Endodermal cell (in vitro differentiated cells): ENCODE measurements at regions not wholly inside any gene's neighbourhood (a gene's known extent, or its start where the extent isn't known, plus 50 kb on each side); places are given as distances from the start of the nearest gene placed in this dataset.

ENCODE experiments used
- DNase-seq: peaks from one replicate; pipeline ENCODE4 v3.0.0-alpha.2; 2017
- H3K27ac ChIP-seq: 2 replicates; pipeline ENCODE4 v1.5.1; 2013; ENCODE audit warnings: mild to moderate bottlenecking, low read depth, low read length, moderate library complexity
- H3K27me3 ChIP-seq: 2 replicates; pipeline ENCODE4 v1.6.1; 2013; ENCODE audit warnings: mild to moderate bottlenecking, low read length, moderate library complexity; ENCODE audit not compliant: insufficient read depth, control insufficient read depth, poor library complexity, severe bottlenecking
- H3K36me3 ChIP-seq: 2 replicates; pipeline ENCODE4 v1.7.0; 2013; ENCODE audit warnings: mild to moderate bottlenecking, low read length, moderate library complexity; ENCODE audit not compliant: control insufficient read depth, insufficient read depth
- H3K4me1 ChIP-seq: one replicate; pipeline ENCODE4 v1.7.0; 2013; ENCODE audit warnings: low read length; ENCODE audit not compliant: control insufficient read depth, insufficient read depth
- H3K4me3 ChIP-seq: 2 replicates; pipeline ENCODE4 v1.5.1; 2013; ENCODE audit warnings: mild to moderate bottlenecking, low read length, moderate library complexity
- H3K9ac ChIP-seq: 2 replicates; pipeline ENCODE4 v1.6.1; 2013; ENCODE audit warnings: mild to moderate bottlenecking, low read length, moderate library complexity; ENCODE audit not compliant: poor library complexity, severe bottlenecking; ENCODE audit errors: extremely low read depth
- H3K9me3 ChIP-seq: 2 replicates; pipeline ENCODE4 v1.6.1; 2013; ENCODE audit warnings: mild to moderate bottlenecking, low read length, moderate library complexity; ENCODE audit not compliant: control insufficient read depth
- H3K27ac Mint-ChIP-seq: 2 replicates; pipeline ENCODE4 v1.8.0; 2020; ENCODE audit warnings: mixed read lengths
- H3K27me3 Mint-ChIP-seq: 2 replicates; pipeline ENCODE4 v1.8.0; 2021; ENCODE audit warnings: mild to moderate bottlenecking, mixed read lengths; ENCODE audit not compliant: insufficient read depth
- H3K36me3 Mint-ChIP-seq: 2 replicates; pipeline ENCODE4 v1.8.0; 2020; ENCODE audit warnings: low read depth, mixed read lengths
- H3K4me1 Mint-ChIP-seq: 2 replicates; pipeline ENCODE4 v1.8.0; 2020; ENCODE audit warnings: mixed read lengths
- H3K4me3 Mint-ChIP-seq: 2 replicates; pipeline ENCODE4 v1.8.0; 2020; ENCODE audit warnings: mild to moderate bottlenecking, moderate library complexity, mixed read lengths
- H3K9me3 Mint-ChIP-seq: 2 replicates; pipeline ENCODE4 v1.8.0; 2020; ENCODE audit warnings: mild to moderate bottlenecking, mixed read lengths
- WGBS, 2 experiments: methylation state at CpG; one replicate each; pipeline versions ENCODE4 v1.1.5 to v1.1.7; 2013; ENCODE audit warnings: missing lambda C conversion rate in 2 of 2, mixed read lengths in 1 of 2; ENCODE audit not compliant: insufficient coverage in 1 of 2, insufficient read length in 1 of 2; 5-methylcytosine and 5-hydroxymethylcytosine counted together
- TF ChIP-seq, protein P1 (sequence below): fragments of 200-600 bp; sonication (generic); conservative IDR thresholded peaks from 2 replicates; pipeline ENCODE4 v1.5.0; 2021; ENCODE audit warnings: antibody characterized with exemption, mild to moderate bottlenecking

DNA sequence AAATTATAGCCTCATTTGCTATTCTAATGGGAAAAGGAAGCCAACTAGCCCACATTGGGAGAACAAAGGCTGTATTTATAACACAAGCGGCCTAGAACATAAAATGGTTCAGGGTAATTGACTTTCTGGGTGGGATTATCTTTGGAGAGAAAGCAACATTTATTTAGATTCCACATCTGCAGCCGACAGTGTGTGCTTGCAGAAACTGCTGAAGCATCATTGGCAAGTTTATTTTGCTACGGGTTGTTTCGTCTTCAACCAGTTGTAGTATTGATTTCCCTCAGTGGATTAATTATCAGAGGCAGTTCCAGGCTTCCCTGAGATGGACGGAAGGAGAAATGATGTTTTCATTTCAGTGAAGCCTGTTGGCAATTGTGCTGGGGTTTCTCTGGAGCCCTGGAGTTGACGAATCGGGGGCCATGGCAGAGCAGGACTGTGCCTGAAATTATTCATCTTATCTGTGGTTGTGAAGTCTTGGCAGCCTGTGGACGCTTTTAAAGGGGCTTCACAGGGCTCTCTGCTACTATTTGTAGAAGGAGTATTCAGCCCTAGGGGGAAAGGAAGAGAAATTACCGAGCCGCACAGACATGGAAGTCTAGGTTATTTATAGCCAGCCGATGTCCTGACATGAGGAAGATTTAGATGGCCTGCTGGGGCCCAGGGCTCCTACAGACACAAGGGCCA lies 290.6 kb upstream of the IRX4 start:
- Mint-ChIP-seq H3K36me3 (no peaks in the 10 kb centered on the region), H3K27me3 (peaks cover 11% of the 10 kb centered on the region), H3K27ac (no peak overlapping the region), H3K4me3 (no peak overlapping the region), H3K9me3 (no peaks in the 10 kb centered on the region), H3K4me1 (peaks cover 1% of the 10 kb centered on the region)
- Histone ChIP-seq H3K9me3 (no peaks in the 10 kb centered on the region), H3K9ac (no peak overlapping the region), H3K4me3 (no peak overlapping the region), H3K36me3 (no peaks in the 10 kb centered on the region), H3K27ac (peak overlapping the region; percentile 21), H3K27me3 (no peaks in the 10 kb centered on the region), H3K4me1 (no peaks in the 10 kb centered on the region)
- no peak for DNase-seq
- TF ChIP-seq, protein P1, sequence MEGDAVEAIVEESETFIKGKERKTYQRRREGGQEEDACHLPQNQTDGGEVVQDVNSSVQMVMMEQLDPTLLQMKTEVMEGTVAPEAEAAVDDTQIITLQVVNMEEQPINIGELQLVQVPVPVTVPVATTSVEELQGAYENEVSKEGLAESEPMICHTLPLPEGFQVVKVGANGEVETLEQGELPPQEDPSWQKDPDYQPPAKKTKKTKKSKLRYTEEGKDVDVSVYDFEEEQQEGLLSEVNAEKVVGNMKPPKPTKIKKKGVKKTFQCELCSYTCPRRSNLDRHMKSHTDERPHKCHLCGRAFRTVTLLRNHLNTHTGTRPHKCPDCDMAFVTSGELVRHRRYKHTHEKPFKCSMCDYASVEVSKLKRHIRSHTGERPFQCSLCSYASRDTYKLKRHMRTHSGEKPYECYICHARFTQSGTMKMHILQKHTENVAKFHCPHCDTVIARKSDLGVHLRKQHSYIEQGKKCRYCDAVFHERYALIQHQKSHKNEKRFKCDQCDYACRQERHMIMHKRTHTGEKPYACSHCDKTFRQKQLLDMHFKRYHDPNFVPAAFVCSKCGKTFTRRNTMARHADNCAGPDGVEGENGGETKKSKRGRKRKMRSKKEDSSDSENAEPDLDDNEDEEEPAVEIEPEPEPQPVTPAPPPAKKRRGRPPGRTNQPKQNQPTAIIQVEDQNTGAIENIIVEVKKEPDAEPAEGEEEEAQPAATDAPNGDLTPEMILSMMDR = no peak
- 81 to 87% methylated on average over 10 to 11 of the region's 11 CpGs for WGBS, 2 experiments

DNA sequence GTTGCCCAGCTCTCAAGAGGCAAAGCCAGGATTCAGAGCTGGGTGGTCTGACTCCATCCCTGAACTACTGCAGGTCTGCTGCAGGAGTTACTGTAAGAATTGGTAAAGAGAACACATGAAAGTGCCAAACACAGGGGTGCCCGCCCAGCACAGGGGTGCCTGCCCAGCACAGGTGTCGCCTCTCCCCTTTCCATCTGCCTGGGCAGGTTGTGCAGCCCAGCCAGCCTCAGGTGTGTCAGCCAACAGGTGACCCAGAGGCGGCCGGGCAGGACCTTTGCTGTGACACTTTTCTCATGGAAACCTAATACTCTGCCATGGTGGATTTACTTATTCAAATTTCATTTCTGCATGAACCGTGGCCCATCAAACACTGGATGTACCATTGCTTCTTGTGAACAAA lies 289.7 kb upstream of the IRX4 start:
- no peaks in the 10 kb centered on the region for H3K4me1 ChIP-seq
- DNase-seq = no peak
- Mint-ChIP-seq H3K4me1 (peaks cover 1% of the 10 kb centered on the region), H3K4me3 (no peak overlapping the region), H3K27ac (no peak overlapping the region), H3K9me3 (no peaks in the 10 kb centered on the region), H3K36me3 (no peaks in the 10 kb centered on the region), H3K27me3 (peaks cover 11% of the 10 kb centered on the region)
- H3K36me3 ChIP-seq = no peaks in the 10 kb centered on the region
- no peak overlapping the region for H3K9ac ChIP-seq
- no peaks in the 10 kb centered on the region for H3K9me3 ChIP-seq
- no peak overlapping the region for H3K27ac ChIP-seq
- no peak overlapping the region for H3K4me3 ChIP-seq
- WGBS, 2 experiments = 89 to 91% methylated on average over 3 to 5 of the region's 5 CpGs
- H3K27me3 ChIP-seq = no peaks in the 10 kb centered on the region
- TF ChIP-seq, protein P1 = no peak

DNA sequence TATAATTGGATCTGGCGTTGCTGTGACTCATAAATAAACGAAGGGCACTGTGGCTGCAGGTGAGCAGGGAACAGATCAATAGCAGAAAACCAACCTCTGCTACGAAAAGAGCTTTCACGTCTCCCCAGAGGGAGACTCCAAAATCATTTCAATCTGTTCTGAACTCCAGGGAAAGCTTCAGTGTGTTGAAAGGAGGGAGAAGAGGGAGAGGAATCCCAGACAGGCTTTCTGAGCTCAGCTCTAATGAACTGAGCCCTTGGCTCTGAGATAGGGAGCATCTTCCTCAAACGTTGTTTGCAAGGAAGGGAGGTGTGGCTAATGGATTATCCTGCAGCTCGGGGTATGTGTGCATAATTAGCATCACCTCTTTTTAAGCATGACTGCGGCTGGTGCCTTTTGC lies 288.0 kb upstream of the IRX4 start:
- Histone ChIP-seq H3K4me3 (no peak overlapping the region), H3K4me1 (no peaks in the 10 kb centered on the region), H3K36me3 (no peaks in the 10 kb centered on the region), H3K27ac (peak overlapping the region; percentile 84), H3K9me3 (no peaks in the 10 kb centered on the region), H3K9ac (no peak overlapping the region), H3K27me3 (no peaks in the 10 kb centered on the region)
- H3K9me3 Mint-ChIP-seq = no peaks in the 10 kb centered on the region
- peaks cover 1% of the 10 kb centered on the region for H3K4me1 Mint-ChIP-seq
- peaks cover 9% of the 10 kb centered on the region for H3K27me3 Mint-ChIP-seq
- no peaks in the 10 kb centered on the region for H3K36me3 Mint-ChIP-seq
- no peak overlapping the region for H3K27ac Mint-ChIP-seq
- TF ChIP-seq, protein P1 = no peak
- H3K4me3 Mint-ChIP-seq = no peak overlapping the region
- 77 to 81% methylated on average over 6 to 7 of the region's 7 CpGs for WGBS, 2 experiments
- DNase-seq = no peak
